Large intestine (tissue), 3 donors: ENCODE measurements at regions not wholly inside any gene's neighbourhood (a gene's known extent, or its start where the extent isn't known, plus 50 kb on each side); places are given as distances from the start of the nearest gene placed in this dataset.

ENCODE experiments used
- DNase-seq, 2 donors: peaks; one replicate each; pipeline versions ENCODE4 v3.0.0 to v3.0.0-alpha.2; 2013
- H3K27ac ChIP-seq: one replicate; pipeline ENCODE4 v1.5.1; 2013; ENCODE audit warnings: low read length
- H3K27me3 ChIP-seq: 2 replicates; pipeline ENCODE4 v1.6.1; 2013; ENCODE audit warnings: low read length; ENCODE audit not compliant: control insufficient read depth, insufficient read depth
- H3K36me3 ChIP-seq: 2 replicates; pipeline ENCODE4 v1.6.1; 2013; ENCODE audit warnings: low read length; ENCODE audit not compliant: control insufficient read depth, insufficient read depth
- H3K4me1 ChIP-seq: one replicate; pipeline ENCODE4 v1.6.1; 2013; ENCODE audit warnings: low read length; ENCODE audit not compliant: control insufficient read depth, insufficient read depth
- H3K4me3 ChIP-seq: one replicate; pipeline ENCODE4 v1.5.1; 2013; ENCODE audit warnings: low read length
- H3K9me3 ChIP-seq: one replicate; pipeline ENCODE4 v1.6.1; 2013; ENCODE audit warnings: mild to moderate bottlenecking, low read depth, low read length, moderate library complexity; ENCODE audit not compliant: control insufficient read depth
- WGBS: methylation state at CpG from one replicate; pipeline ENCODE4 v1.1.5; 2013; ENCODE audit warnings: low lambda C conversion rate; ENCODE audit not compliant: insufficient coverage; 5-methylcytosine and 5-hydroxymethylcytosine counted together

DNA sequence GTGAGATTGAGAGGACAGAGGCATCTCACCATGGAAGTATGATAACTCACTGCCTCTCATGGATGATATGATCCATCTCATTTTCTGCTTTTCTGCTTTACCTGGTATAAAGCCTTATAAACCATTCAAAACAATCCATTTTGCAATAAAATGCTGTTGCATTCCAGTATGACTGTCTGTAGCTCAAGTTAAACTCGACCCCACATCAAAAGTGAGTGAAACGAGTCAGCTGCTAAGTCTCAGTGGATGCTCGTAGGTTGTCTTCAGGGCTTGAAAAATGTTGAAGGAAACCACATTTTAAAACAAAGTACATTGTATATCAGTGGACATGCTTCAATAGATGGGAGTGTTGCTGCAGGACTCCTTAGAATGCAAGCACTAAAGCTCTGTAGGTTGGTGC is 839.0 kb downstream of the TUSC7 start:
- no peaks in the 10 kb centered on the region for H3K9me3 ChIP-seq
- H3K4me3 ChIP-seq: no peak overlapping the region
- no peak for DNase-seq
- no peaks in the 10 kb centered on the region for H3K36me3 ChIP-seq
- no peak overlapping the region for H3K27ac ChIP-seq
- H3K4me1 ChIP-seq: no peaks in the 10 kb centered on the region
- H3K27me3 ChIP-seq: no peaks in the 10 kb centered on the region
- WGBS: 100% methylated on average over 1 of the region's 3 CpGs

DNA sequence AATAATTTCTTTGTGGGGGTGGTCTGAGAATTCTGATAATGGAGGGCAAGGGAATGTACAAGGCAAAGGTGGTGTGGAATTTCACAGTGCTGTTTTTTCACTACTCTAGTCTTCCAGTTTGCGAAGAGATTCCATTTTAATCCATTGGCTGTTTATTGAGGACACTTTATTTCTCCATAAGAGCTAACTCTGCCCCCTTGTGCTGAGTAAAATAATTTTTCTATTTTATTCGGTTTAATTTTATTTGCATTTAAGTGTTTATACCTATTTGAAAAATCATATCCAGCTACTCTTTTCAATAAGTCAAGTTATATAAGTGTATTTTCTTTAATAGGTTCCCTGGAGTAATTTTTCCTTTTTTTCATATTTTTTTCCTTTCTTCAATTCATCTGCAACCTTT is 840.1 kb downstream of the TUSC7 start:
- WGBS: 73% methylated on average over 1 of the region's 2 CpGs
- DNase-seq: no peak

DNA sequence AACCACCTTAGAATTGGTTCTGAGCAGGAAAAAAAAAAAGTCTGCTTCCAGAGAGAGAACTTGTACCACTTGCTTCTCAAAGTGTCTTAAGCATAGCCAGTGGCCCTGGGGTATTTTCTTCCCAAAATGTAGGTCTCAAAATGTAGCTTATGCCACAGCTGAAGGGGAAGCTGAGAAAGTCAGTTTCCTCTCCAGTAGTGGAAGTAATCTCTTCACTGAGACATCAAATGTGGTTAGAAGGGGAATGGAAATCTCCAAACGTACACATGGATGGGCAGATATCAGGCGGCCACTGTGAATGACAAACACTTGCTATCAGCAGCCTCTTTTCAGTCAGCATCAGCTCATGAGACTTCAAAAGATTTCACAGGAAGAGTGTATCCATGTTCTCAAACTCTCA is 841.2 kb downstream of the TUSC7 start:
- Histone ChIP-seq H3K27ac (no peak overlapping the region), H3K4me1 (no peaks in the 10 kb centered on the region), H3K9me3 (no peaks in the 10 kb centered on the region), H3K4me3 (no peak overlapping the region), H3K36me3 (no peaks in the 10 kb centered on the region), H3K27me3 (no peaks in the 10 kb centered on the region)
- no peak for DNase-seq
- no CpG with 5 or more reads among the region's 2 CpGs for WGBS

More for the DNA sequence above, 840.1 kb downstream of the TUSC7 start:
- no peaks in the 10 kb centered on the region for H3K27me3 ChIP-seq
- no peak overlapping the region for H3K27ac ChIP-seq
- no peaks in the 10 kb centered on the region for H3K36me3 ChIP-seq
- no peak overlapping the region for H3K4me3 ChIP-seq
- H3K4me1 ChIP-seq: no peaks in the 10 kb centered on the region
- H3K9me3 ChIP-seq: no peaks in the 10 kb centered on the region

DNA sequence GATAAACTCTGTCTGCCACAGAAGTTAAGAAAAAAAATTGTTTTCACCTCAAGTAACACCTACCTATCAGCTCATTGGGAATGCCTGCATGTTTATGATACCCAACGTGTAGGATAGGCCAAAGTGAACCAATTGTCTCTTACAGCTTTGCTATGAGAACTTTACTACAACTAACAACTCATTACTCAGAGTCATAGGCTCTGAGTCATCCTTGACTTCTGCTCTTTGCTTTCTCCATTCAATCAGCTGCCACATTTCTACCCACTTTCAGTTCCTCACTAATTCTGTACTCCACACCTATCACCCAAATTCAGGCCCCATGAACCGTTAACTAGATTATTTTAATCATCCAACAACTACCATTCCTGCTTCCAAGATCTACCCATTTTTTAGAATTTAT is 843.9 kb downstream of the TUSC7 start:
- Histone ChIP-seq H3K27me3 (no peaks in the 10 kb centered on the region), H3K4me3 (no peak overlapping the region), H3K4me1 (no peaks in the 10 kb centered on the region), H3K36me3 (no peaks in the 10 kb centered on the region), H3K27ac (no peak overlapping the region), H3K9me3 (no peaks in the 10 kb centered on the region)
- peak; percentile 44 to 62 for DNase-seq
- WGBS: 43% methylated on average over 2 of the region's 2 CpGs

DNA sequence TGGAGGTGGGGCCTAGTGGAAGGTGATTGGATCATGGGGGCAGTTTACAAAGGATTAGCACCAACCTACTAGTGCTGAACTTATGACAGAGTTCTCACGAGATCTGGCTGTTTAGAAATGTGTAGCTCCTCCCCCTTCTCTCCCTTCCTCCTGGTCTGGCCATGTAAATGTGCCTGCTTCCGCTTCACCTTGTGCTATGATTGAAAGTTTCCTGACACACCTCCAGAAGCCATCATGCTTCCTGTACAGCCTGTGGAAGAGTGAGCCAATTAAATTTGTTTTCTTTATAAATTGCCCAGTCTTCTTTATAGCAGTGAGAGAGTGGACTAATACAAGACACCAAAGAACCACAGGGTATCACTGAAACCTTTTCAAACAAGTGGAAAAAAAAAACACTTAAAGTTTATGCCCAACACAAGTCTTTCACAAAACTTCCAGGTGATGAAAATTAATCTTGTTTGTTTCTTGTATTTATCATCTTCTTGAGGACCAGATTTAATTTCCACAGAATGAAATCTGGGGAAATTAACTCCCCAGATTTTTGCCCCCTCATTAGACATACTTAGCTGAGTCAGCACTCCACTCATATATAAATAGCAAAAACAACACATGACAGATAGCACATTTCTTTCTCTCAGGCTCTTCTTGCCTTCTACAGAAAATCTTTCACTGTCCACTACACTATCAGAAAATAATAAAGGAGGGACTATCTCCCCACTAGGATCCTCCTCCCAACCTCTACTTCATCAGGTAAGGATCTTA is 847.2 kb downstream of the TUSC7 start:
- no peak for DNase-seq
- no peaks in the 10 kb centered on the region for H3K27me3 ChIP-seq
- H3K9me3 ChIP-seq: no peaks in the 10 kb centered on the region
- no CpG with 5 or more reads among the region's 2 CpGs for WGBS
- no peak overlapping the region for H3K27ac ChIP-seq
- no peak overlapping the region for H3K4me3 ChIP-seq
- no peaks in the 10 kb centered on the region for H3K36me3 ChIP-seq
- no peaks in the 10 kb centered on the region for H3K4me1 ChIP-seq

DNA sequence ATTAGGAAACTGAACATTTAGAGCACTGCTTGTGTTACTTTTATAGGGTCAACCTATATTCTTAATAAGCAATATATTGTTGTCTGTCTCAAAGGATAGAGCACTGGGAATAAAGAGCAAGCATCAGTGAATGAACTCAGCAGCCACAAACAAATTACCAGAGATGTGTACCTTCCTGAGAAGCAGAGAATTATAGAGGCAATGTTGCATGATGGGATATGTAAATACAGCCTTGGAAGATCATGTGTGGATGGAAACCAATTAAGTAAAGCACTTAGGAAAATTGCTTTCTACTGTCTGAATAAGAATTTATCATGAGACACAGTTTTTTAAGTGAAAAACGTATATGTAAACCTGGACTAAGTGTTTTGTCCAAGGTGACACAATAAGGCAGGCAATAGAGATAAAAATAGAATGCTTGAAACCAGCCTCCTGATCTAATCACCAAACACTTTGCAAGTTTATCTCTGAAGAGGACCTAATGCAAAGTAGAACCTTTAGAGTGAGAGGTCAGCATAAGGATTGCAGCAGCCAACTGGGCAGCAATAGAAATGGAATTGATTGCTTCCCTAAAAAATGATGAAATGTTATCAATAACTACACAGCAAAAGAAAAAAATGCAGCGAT is 848.0 kb downstream of the TUSC7 start:
- Histone ChIP-seq H3K27me3 (no peaks in the 10 kb centered on the region), H3K27ac (no peak overlapping the region), H3K36me3 (no peaks in the 10 kb centered on the region), H3K4me1 (no peaks in the 10 kb centered on the region), H3K4me3 (no peak overlapping the region), H3K9me3 (no peaks in the 10 kb centered on the region)
- 0% methylated on average over 1 of the region's 2 CpGs for WGBS
- DNase-seq: no peak

DNA sequence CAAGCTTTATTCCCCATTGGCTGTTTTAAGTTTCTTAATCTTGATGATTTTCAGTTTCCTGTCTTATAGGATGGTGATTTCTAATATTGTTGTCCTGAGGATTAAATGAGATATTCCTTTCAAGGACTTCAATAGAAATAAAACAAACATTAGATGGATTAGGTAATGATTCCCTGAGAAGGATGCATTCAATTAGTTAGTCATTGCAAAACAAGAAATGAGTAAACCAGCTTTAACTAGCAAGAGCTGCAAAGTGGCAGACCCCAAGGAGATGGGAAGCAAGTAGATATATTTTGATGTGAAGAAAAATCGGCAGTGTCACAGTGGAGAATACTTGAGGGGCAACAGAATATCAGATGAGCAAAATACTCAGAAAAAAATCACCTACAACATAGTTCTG is 849.1 kb downstream of the TUSC7 start:
- no CpG with 5 or more reads among the region's 1 CpG for WGBS
- no peaks in the 10 kb centered on the region for H3K4me1 ChIP-seq

DNA sequence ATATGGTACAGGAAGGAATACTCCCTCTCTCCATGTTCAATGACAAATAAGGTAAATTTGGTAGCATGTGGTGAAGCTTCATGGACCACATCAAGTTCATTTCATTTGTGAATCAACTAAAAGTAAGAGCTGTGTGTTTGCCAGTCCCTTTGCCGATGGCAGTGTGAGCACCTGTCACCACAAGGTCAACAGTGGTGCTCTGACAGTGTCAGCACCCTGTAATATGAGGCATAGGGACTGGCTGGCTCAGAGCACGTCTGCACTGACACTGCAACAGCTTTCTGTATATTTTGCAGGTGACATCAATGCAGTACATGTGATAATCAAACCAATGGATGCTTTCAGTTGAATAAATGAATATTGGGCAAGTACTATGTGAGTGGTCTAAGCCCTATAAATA is 852.4 kb downstream of the TUSC7 start:
- H3K27ac ChIP-seq: no peak overlapping the region
- no peaks in the 10 kb centered on the region for H3K36me3 ChIP-seq
- no peaks in the 10 kb centered on the region for H3K27me3 ChIP-seq
- no peaks in the 10 kb centered on the region for H3K4me1 ChIP-seq
- no peak overlapping the region for H3K4me3 ChIP-seq
- no peaks in the 10 kb centered on the region for H3K9me3 ChIP-seq
- WGBS: no CpG with 5 or more reads among the region's 2 CpGs
- no peak for DNase-seq

More for the DNA sequence above, 849.1 kb downstream of the TUSC7 start:
- H3K27me3 ChIP-seq: no peaks in the 10 kb centered on the region
- H3K27ac ChIP-seq: no peak overlapping the region
- no peaks in the 10 kb centered on the region for H3K9me3 ChIP-seq
- no peak for DNase-seq
- no peaks in the 10 kb centered on the region for H3K36me3 ChIP-seq
- no peak overlapping the region for H3K4me3 ChIP-seq

DNA sequence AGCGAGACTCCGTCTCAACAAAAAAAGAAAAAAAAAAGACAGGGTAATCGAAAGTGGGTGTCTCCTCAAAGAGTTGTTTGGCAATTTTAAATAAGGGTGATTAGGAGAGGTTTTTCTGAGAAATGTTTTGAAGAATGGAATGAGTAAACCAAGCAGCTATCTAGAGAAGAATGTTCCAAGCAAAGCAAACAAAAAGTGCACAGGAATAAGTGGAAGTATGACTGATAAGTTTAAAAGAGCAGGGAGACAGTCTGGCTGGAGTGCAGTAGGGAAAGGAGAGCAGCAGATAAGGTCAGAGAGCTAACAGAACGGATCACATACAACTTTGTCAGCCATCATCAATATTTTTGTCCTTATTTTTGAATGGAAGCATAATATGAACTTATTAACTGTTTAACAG is 853.5 kb downstream of the TUSC7 start:
- H3K36me3 ChIP-seq: no peaks in the 10 kb centered on the region
- H3K4me3 ChIP-seq: no peak overlapping the region
- WGBS: 57% methylated on average over 3 of the region's 4 CpGs
- no peaks in the 10 kb centered on the region for H3K9me3 ChIP-seq
- no peak for DNase-seq
- no peaks in the 10 kb centered on the region for H3K27me3 ChIP-seq
- no peak overlapping the region for H3K27ac ChIP-seq
- no peaks in the 10 kb centered on the region for H3K4me1 ChIP-seq

DNA sequence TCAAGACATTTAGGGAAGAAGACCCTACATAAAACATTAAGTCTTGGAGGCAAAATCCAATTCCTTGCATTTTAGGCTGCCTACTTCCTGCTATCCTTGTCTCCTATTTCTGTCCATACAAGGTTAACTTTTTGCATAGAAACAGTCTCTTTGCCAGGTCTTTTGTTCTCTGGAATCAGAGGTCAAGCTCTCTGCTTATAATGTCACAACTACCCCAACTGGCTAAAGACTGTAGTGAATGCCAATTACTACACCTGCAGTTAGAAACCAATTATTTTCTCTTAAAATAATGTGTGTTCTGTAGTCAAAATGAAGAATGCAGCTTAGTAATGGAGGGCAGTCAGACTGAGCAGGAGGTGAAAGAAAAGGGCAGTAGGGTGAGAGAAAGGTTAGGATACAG is 856.2 kb downstream of the TUSC7 start:
- no peaks in the 10 kb centered on the region for H3K27me3 ChIP-seq
- no peaks in the 10 kb centered on the region for H3K4me1 ChIP-seq
- H3K36me3 ChIP-seq: no peaks in the 10 kb centered on the region
- no peaks in the 10 kb centered on the region for H3K9me3 ChIP-seq
- H3K4me3 ChIP-seq: no peak overlapping the region
- DNase-seq: no peak
- H3K27ac ChIP-seq: no peak overlapping the region

DNA sequence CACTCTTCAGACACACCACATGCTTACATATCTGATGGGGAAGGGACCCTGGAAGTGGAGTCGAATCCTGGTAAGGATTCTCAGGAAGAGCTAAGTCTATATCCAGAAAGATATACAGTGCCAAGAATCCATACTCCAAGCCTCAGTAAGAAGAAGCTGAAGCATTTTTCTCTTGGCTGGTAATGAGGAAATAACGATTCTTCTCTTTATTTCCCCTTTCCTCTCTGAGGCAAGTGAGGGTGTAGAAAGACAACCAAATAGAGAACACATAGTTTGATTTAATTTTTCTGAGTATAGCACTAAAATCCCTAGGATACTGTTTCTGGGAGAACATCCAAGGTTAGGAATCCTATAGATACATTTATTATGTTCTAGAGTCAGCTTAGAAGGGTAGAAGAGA is 857.3 kb downstream of the TUSC7 start:
- no peak overlapping the region for H3K4me3 ChIP-seq
- WGBS: no CpG with 5 or more reads among the region's 2 CpGs
- H3K9me3 ChIP-seq: no peaks in the 10 kb centered on the region
- no peak for DNase-seq
- no peaks in the 10 kb centered on the region for H3K27me3 ChIP-seq
- H3K27ac ChIP-seq: no peak overlapping the region
- H3K36me3 ChIP-seq: no peaks in the 10 kb centered on the region
- H3K4me1 ChIP-seq: no peaks in the 10 kb centered on the region
